NOMO-1 treated with dmso at 0.1 percent for 144 hours (cell line): ENCODE measurements at regions not wholly inside any gene's neighbourhood (a gene's known extent, or its start where the extent isn't known, plus 50 kb on each side); places are given as distances from the start of the nearest gene placed in this dataset.
"Not testable (repeated sequence)": the region's sequence is repeated elsewhere in the genome, so short reads cannot be mapped to it uniquely, and the experiment has no call there.

Source experiments
- DNase-seq: peaks from one replicate; lab custom pipeline; 2025; ENCODE audit not compliant: unreplicated experiment; lab: John Stamatoyannopoulos, UW

DNA sequence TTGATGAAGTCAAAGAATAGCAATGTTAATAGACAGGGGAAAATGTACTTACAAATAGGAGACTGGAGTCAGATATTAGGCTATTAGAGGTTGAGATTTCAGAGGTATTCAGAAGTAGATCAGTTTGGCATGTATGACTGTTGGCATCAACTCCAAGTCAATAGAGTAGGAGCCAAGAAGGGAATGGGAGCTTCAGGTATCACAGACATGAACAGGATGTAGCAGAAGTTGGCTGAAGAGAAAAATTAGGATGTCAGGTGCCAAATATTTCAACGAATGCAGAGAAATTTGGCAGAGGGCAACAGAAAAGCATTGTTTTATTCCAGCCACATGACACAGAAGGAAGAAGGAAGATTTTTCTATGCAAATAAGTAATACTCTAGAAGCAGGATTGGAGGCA, 69.7 kb downstream of the GLYATL1 start:
- DNase-seq = no peak

DNA sequence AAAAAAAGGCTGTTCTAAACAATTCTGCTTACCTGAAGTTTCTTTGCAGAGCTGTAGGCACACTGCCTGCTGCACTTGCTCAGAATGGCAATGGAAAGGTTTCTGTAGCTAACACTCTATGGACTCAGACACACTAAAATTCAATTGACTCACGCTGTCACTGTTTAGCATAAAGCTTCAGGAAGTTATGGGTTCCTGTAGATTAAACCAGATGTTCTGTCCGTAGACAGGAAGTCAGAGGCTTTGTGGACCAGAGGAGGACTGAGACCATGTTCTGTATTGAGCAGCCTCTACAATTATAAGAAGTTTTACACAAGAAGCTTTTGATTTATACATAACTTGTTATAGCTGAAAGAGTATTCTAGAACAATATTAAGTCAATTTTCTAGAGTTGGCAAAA, 70.4 kb downstream of the GLYATL1 start:
- DNase-seq = peak; percentile 18

DNA sequence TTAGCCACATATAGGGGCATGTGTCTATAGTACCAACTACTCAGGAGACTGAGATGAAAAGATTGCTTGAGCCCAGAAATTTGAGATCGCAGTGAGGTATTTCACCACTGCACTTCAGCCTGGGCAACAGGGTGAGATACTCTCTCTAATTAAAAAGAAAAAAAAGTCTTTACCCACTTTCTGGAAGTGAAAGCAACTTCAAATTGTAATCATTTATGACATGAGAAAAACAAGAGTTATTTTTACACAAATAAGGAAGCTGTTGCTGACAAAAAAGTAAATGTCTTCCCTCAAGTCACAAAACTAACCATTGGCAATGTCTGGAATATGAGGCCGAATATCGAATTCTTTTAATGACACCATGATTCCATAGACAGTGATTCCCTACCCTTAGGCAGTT, 71.4 kb downstream of the GLYATL1 start:
- peak; percentile 18 for DNase-seq

DNA sequence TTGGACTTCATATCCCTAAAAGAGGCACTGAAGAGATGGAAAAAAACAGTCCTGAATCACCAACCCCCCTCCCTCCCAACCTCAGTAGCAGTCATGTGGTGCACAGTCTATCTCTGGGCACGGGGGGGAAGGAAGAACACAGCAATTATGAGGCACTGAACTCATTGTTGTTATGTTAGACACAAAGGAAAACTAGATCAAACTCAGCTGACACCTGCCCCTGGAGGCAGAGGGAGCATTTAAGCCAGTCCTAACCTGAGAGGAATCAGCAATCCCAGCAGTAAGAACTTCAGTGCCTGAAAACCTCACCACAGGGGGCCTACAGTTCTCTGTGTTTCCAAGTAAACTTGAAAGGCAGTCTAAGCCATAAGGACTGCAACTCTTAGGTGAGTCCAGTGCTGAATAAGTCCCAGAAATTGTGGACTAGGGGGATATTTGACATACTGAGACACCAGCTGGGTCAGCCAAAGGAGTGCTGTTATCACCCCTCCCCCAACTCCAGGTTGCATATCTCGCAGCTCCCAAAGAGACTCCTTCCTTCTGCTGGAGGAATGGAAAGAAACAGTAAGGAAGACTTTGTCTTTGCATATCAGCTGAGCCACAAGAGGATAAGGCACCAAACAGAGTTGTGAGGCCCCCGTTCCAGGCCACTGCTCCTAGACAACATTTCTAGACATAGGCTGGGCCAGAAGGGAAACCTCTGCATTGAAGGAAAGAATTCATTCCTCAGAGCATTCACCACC, 72.5 kb downstream of the GLYATL1 start:
- peak; percentile 10 for DNase-seq

DNA sequence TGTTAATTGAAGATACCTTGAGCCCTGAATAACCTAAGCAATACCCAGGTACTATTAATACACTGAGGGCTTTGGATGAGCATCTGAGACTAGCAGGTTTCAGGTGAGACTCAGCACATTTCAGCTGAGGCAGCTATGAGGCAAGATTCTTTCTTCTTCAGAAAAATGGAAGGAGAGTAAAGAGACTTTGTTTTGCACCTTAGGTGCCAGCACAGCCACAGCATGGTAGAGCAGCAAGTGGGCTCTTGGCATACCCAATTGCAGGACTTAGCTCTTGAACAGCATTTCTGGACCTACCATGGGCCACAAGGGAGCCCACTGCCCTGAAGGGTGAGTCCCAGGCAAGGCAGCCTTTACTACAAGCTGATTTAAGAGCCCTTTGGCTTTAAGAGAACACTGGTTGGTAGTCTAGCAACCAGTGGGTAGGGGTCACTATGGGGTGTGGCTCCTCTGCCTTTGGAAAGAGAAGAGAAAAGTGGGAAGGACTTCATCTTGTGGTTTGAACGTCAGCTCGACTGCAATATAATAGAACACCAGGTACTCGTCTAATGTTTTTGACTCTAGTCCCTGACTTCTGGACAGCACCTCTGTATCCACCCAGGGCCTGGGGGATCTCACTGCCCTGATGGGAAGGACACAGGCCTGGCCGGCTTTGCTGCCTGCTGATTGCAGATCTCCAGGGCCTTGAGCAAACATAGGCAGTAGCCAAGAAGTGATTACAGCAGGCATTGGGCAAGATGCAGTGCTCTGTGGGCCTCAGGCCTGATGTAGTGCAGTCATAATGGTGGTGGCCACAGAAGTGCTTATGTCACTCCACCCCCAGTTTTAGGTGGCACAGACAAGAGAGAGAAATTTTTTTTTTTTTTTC, 73.3 kb downstream of the GLYATL1 start:
- DNase-seq = peak; percentile 66

DNA sequence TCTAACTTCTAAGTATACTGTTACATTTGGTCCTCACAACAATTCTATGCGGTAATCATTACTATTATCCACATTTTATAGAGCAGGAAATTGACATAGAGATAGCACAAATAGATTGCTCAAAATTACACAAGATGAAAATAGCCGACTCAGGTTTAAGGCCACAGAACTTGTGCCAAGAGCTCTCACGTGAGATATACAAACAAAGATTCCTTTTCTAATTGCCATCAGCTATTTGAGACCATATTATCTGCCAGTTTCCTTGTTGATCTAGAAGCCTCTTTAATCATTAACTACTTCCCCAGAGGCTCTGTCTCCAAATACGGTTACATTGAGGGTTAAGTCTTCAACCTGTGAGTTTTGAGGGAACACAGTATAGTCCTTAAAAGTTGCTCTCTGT, 61.0 kb upstream of the GLYATL1B start:
- DNase-seq = no peak

DNA sequence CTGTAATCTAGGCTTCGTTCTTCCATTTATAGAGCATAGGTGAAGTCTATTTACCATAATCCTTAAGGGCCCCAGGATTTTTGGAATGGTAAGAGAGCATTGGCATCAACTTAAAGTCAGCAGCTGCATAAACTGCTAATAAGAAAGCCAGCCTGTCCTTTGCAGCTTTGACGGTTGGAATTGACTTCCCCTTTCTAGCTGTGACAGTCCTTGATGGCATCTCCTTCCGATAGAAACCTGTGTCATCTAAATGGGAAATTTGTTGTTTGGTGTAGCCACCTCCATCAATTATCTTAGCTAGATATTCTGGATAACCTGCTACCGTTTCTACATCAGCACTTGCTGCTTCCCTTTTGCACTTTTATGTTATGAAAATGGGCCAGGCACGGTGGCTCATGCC, 58.0 kb upstream of the GLYATL1B start:
- no peak for DNase-seq

DNA sequence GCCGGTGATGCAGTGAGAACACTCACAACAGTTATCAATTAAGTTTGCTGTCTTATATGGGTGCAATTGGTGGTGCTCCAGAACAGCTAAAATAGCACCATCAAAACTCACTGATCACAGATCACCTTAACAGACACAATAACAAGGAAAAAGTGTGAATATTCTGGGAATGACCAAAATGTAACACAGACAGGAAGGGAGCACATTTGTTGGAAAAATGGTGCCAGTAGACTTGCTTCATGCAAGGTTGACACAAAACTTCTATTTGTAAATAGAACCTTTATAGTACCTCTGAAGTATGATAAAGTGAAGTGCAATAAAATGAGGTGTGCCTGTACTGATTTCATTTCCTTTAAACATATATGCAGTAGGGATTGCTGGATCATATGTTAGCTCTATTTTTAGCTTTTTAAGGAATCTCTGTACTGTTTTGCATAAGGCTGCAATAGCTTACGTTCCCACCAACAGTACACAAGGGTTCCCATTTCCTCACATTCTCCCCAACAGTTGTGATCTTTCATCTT, 56.7 kb upstream of the GLYATL1B start:
- DNase-seq = no peak

DNA sequence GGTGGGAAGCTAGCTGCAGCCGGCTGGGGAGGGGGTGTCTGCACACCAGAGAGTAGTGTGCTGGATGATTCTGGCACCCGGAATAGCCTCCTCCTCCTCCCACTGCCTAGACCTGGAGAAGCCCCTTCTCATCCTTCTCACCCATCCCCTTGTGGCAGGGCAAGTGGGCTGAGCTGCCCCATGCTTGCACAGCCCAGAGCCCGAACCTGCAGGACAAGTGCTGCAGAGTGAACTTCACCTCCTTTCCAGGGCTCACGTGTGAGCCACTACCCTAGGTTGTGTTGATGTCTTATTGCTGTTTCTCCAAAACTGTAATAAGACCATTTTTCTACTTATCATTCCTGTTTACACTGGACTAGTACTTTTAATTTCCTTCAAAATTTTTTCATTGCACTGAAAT, 56.1 kb upstream of the GLYATL1B start:
- DNase-seq = no peak

DNA sequence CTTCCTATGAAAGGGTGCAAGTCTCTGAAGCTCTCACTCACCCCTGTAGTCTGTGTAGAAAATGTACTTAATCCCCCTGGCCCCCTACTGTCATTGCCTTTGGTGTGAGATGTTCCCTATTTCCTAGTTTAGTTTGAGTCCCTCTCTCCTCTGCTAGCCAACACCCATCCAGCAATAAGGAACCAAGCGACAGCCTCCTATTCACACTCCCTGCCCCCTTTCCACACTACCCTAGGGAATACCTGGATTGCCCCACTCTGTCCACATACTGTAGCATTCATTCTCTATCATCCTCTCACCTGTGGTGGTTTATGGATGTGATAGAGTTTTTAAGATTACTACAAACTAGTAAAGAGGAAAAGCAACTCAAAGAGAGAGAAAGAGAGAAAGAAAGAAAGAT, 54.4 kb upstream of the GLYATL1B start:
- DNase-seq = not testable (repeated sequence)
